ENCODE measurements at regions not wholly inside any gene's neighbourhood (a gene's known extent, or its start where the extent isn't known, plus 50 kb on each side); places are given as distances from the start of the nearest gene placed in this dataset.
A peak's percentile ranks its signal among the peaks of the same experiment; 100 is the strongest.

DNA sequence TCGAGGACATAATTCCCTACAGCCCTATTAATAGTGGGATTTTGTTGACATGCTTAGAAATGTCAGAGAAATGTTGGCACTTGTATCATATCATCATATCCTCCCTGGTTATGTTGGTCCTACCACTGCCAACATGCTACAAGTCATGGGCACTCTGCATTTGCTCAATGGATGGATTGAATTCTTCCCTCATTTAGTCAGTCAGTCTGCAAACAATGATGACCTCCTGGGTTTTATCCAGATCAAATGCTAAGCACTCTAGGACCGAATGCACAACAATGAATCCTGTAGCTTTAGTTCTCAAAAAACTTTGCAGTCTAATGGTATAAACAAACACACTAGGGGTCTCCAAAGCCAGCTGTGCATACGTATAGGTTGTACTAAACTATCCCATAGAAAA, 357.2 kb upstream of the DPYD start:
- DNase-seq: no peak

DNA sequence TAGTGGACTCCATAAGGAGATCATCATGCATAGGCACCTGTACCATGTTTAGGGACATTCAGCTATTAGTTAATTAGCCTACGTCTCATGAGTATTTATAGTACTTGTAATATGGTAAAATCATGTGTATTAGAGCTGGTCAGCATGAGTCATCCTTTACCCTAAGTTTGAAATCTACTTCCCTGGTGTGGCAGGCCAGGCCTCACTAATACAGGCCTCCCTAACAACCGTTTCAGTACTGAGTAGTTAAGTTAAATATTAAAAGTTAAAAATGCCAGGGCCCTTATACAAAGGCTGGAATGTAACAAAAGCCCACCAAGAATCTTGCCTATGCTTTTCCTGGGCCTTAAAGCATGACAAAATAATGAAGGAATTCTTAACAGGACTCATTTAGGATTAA, 356.3 kb upstream of the DPYD start:
- DNase-seq: peak; percentile 11

DNA sequence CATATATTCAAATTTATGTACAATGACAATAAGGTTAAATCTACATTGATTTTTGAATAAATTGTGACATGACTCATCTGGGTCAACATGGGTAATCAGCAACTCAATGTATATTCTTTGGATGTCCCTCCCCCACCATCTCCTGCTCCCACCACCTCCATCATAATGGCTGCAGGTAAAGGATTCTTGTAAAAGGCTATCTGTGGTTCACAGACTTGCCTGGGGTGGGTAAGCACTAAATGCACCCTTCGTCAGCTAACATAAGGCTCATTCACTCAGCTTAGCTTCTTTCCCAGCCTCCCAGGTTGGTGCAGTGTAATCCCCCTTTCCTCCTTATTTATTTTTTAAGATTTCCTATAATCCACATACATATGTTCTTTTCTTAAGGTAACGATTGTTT, 355.7 kb upstream of the DPYD start:
- no peak for DNase-seq

DNA sequence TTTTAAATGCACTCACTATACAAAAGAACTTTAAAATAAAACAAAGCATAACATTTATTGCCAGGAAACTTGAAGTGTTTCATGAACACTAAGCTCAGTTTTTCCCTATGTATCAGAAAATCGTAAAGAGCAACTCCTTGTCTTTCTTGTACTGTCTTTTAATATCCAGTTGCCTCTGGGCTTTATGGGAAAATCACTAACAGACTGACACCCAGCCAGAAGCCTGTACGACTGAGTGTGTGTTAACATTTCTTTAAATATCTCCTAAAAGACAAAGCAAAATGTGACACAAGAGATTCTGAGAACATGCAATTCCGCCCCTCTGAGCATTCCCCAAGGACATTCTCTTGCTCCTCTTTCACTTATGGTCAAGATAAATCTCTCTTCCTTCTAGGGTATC, 347.5 kb upstream of the DPYD start:
- DNase-seq: no peak

DNA sequence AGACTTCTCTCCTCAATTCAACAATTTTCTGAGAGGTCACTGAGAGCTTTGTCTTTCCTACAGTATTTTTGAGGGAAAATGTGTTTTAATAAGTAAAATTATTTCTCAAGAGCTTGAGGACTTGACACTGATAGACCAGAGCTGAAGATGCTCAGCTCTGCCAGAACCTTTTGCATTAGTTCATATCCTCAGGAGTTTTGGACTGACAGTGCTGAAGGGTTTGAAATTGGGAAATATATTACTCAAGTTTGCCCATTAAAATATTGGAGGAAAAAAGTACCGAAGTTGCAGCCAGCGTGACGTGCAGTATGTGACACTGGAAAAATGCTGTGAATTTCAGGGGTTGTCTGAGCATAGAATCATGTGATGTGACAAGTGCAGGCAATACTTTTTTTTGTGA, 346.6 kb upstream of the DPYD start:
- no peak for DNase-seq

DNA sequence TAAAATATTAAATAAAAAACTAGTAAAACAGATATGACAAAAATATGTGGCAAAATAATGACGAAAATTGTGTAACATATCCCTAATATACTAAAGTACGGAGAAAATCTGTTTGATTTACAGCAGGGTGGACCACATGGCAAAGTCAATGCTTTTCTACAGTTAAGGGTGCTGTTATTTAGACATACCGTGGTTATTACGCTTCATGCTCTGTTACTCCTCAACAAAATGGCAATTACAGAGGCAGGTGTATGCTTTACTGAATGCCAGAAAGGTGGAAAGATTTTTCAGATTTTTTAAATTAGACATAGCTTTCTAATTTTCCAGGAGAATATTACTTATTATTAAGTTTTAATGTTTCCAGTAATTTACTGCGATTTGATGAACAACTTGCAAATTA, 343.9 kb upstream of the DPYD start:
- DNase-seq: no peak

DNA sequence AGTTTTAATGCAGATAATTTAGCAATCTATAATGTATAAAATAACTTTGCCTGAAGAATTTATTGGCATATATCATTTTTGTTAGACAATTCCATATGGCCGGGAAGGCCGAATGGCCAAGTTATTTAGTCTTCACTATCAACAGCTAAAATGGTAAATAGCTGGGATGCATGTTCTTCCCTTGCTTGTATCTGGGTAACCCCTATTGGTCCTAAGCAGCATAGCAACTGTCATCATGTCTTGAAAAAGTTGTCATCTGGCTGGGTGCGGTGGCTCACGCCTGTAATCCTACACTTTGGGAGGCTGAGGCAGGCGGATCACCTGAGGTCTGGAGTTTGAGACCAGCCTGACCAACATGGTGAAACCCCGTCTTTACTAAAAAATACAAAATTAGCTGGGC, 340.0 kb upstream of the DPYD start:
- DNase-seq: no peak

DNA sequence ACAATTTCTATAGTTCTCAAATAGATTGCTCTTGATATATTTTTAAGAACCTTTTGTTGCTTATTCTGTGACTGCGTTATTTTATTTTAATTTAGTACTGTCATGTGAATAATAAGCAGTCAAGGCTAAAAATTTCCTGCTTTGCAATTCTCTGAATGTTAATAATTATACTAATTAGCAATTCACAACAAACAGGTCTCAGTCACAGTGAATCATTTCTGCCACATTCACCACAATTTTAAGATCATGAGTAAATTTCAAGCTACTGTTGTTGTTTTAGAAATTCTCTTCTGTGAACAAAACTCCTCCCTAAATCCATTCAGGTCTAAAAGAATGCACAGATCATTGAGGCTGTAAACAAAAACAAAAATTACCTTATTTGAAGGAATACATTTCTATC, 339.6 kb upstream of the DPYD start:
- no peak for DNase-seq

DNA sequence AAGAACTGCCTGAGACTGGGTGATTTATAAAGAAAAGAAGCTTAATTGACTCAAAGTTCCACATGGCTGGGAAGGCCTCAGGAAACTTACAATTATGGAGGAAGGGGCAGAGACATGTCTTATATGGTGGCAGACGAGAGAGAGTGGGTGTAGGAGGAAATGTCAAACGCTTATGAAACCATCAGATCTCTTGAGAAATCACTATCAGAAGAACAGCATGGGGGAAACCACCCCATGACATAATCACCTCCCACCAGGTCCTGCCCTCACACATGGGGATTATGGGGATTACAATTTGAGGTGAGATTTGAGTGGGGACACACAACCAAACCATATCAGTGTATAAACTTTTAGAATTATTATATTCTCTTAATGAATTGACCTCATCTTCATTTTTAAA, 335.9 kb upstream of the DPYD start:
- DNase-seq: peak; percentile 65

DNA sequence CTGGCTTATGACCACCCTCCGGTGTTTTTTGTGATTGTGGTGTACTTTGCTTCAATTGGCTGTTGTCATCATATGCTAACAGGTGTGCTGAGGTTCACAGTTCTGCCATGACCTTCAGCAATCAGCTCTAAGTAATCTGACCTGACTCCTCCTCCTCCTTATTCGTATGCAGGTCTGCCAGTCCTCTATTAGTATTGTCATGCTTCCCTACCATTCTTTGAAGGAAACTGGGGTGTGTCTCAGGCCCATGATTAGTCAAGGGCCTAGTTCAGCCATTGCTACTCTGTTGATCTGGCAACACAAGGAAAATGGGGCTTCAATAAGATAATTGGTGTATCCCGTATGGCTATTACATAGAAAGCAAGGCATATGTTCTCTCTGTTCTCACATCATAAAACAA, 332.3 kb upstream of the DPYD start:
- no peak for DNase-seq

DNA sequence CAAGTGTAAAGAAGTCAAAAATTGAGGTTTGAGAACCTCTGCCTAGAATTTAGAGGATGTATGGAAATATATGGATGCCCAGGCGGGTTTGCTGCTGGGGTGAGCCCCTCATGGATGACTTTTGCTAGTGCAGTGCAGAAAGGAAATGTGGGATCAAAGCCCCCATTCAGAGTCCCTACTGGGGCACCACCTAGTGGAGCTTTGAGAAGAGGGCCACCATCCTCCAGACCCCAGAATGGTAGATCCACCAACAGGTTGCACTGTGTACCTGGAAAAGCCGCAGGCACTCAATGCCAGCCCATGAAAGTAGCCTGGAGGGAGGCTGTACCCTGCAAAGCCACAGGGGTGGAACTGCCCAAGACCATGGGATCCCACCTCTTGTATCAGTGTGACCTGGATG, 330.7 kb upstream of the DPYD start:
- DNase-seq: no peak

DNA sequence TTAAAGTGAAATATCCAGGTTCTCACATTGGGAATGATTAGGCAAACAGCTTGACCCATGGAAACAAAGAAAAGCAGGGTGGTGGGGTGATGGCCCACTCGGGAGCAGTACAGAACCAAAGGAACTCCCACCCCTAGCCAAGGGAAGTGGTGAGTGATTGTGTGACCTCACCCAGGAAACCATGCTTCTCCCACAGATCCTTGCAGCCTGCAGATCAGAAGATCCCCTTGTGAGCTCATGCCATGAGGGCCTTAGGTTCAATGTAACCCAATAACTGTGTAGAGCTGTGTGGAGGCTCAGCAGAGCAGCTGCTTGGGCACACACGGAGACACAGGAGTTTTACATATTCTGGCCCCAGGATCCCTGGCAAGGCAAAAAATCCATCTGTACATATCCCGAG, 311.8 kb upstream of the DPYD start:
- no peak for DNase-seq

DNA sequence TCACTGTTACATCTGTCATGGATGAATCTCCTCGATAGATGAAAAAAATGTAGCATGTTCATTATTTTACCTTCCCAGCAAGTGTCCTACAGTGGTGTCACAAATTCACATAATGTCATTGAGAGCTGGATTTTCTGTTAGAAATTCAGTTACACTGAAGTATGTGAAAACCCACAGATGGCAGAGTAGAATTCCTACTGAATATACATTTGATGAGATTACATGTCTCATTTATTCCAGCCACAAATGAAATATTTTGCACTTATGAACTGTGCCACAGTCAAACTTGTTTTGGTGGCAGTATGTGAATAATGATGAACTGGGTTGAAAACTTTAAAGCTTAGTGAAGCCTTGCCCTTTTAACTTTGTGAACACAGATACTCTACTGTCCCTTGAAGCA, 301.9 kb upstream of the DPYD start:
- DNase-seq: no peak

DNA sequence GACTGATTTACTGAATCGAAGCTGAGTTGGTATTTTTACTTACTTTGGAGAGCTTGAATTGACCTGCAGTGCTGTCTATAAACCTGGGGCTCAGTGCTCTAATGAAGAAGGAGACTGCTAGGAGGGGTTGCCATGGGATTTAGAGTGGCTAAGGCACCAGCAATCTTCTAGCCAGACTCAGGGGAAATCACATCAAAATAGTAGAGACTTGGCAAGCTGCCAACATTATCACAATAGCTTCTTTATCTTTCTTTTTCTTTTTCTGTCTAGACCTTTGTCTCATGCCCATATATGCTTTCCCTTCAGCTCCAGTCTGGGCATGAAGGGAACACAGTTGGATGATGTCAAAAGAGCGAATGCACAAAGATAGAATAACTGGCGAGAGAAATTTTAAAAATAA, 301.1 kb upstream of the DPYD start:
- DNase-seq: no peak

DNA sequence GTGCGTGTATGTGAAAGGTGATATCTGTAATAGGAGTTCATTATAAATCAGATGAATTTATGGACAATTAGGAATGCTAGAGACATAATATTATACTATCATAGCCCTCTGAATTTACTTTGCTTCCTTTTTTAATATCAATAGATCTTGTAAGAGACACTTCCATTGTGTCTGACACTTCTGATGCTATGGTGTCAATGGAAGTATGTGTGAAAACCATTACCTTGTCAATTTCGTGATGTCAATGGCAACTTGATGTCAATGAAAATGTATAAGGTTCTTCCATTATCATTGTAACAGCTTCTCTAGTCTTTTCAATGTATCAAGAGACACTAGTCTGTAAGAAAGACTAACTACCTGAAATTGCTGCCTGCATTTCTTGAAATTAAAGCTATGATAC, 296.8 kb upstream of the DPYD start:
- DNase-seq: no peak

DNA sequence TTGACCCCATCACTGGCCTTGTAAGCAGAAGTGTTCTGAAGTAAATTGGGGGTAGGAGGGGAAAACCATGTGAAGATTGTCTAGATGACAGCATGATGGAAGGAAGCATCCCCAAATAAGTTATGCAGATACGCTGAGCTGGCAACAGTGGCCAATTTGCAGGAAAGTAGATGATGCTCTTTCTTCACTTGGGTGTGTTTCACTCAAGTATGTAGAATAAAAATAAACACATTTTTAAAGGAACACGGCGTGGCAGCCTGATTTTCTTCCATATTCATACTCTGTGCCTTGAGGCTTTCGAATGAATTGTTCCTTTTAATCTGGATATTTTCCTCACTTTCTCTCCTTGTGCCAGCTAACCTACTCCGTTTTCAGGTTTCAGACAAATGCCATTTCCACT, 295.5 kb upstream of the DPYD start:
- no peak for DNase-seq

DNA sequence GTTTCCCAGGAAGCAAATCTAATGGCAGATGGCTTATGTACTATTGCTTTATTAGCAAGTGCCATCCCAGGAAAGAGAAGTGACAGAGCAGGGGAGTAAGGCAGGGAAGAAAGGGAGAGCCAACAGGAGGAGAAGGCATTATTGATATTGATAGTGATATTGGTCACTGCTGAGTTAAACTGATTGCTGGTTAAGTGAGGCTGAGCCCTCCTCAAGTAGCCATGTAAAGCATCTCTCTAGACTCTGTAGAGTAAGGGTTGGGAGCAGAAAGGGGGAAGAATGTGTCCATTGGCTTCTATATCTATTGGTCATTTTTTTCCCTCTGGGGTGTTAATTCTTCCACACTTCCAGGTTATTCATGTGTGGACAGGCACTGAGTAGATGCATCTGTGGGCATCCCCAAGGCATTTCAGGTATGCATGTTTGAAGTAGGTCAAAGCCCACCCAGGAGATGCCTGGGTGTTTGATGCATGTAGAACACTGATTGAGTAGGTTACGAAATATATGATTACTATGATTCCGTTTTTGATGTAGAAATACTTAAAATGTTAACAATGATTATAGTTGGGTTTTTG, 290.5 kb upstream of the DPYD start:
- DNase-seq: no peak

DNA sequence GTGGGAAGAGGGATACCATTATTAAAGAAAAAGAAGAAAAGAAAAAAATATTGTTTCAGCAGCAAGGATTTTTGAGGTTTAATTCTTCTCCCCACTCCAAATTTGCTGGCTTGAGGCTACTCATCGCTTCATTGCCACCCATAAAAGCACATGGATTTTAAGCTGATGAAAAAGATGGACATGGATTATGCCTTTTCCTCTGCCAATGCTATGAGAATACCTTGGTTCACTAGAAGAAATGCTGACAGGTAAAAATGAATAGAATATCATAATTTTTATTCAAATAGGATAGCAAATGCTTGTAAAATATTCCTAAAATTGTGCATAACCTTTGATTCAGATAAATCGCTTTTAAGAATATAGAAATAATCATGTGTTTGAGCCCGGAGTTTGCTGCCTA, 289.7 kb upstream of the DPYD start:
- DNase-seq: no peak

DNA sequence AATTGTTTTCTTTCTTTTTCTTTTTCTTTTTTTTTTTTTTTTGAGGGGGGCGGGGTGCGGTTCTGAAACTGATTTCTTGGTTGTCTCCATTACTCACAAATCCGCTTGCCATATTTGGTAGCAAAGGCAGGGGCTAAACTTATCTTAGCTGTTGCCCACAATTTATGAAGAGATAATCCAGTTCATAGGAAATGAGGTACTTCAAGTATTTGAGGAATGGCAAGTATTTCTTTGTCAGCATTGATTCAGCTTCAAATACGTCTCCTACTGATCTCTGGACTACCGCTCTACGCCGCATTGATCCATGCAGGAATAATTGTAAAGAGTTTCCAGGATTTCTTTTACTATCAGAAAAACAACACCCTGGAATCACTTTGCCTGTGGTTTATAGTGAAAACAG, 289.2 kb upstream of the DPYD start:
- no peak for DNase-seq

DNA sequence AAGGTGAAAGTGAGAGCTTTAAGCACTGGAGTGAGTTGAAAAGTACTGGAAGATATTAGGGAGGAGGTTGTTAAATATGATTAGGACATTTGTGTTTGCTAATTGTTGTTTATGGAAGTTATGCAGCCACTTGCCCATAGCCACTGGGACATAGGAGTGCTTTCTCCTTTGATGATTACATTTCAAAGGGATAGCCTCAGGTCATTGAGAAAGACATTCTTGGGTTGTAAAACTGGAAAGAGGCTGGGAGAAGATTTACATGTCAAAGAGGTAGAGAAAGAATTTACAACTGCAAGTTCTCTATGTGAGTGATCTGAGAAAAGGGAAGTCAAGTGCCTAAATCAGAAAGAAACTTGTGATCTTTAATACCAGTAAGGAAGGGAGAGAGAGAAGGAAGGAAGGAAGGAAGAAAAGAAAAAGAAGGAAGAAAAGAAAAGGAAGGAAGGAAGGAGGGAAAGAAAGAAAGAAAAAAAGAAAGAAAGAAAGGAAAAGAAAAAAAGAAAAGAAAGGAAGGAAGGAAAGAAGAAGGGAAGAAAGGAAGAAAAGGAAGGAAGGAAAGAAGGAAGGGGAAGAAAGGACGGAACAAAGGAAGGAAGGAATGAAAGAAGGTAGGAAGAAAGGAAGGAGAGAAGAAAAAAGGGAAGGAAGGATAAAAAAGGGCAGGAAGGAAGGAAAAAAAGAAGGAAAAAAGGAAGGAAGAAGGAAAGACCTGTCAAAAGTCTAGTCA, 284.6 kb upstream of the DPYD start:
- no peak for DNase-seq

DNA sequence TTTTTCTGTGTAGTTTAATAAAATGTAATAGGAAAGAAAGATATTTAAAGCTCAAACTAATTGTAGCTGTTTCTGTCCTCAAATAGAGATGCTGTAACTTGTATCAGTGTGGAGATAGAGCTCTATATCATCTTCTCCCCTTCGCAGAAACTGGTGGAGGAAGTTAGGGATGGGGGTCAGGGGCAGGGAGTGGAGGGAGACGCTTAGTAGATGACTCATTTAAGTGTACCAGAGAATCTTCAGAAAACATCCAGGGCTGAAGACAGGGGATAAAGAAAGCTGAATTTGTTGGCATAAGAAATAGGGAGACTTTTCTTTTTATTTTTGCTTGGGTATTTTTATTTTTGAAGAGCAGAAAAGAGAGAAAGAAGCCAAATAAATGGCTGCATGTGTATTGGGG, 282.6 kb upstream of the DPYD start:
- DNase-seq: no peak

DNA sequence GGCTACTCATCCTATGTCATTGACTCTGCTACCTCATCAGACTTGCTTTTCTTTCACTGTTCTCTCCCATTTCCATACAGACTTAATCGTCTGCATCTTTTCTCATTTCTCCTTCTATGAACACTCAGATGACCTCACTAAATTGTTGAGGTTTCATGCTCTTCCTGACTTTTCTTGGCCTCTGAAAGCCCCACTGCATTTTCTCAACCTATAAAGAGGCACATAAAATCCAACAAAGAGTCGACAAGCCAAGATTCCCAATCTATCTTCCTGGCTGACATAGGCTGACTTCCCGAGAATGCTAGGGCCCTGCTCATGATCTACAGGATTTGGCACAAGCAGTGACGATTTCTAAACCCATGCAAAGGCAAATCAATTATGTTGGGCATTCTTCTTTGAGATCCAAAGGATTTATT, 280.8 kb upstream of the DPYD start:
- no peak for DNase-seq

DNA sequence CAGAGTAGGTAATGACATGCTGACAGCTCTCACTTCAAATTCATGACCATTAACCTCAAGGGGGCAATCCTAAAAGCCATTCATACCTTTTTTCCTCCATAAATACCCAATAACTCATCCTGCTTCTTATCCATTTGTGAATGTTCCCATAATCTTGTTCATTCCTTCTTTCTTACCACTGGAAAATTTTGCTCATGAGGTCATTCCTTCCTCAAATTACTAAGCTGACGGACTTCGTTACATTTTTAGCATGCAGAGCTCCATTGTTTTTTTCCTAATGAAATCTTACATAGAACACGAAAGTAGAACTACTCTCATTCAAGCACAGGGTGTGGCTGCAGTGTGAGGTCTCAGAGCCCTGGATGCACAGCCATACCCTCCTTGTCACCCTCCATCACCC, 276.5 kb upstream of the DPYD start:
- no peak for DNase-seq

DNA sequence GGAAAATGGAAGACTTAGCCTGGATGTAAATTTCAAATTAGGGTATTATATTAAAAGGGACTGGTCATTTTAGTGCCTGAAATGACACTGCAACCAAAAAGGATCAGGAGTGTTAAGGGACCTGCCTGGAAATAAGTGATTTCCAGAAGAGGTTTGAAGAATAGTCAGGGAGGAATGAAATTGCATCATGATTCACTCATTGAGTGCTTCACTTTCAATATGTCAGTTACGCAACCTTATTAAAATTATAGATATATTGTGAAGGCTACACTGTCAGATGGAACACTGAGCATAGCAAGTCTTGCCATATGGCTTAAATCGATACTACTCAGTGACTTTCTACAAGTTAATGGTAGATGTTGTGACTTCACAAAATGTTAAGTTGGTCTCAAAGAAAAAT, 275.2 kb upstream of the DPYD start:
- DNase-seq: no peak

DNA sequence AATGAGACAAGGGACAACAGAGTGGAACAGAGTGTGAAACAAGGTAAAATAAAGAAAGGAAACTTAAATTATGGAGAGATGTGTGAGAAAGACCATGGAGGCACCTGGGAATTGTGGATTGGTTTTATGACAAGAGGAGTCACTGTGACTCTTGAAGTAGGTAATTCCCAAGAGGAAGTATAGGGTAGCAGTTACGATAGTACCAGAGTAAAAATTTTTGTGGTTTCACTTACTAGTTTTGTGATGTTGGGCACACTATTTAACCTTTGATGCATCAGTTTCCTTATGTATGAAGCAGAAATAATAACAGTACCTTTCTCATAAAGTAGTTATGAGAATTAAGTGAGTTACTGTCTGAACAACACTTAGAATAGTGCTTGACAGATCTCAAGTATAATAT, 267.9 kb upstream of the DPYD start:
- DNase-seq: no peak

All from MV-4-11 (cell line).